Tibial nerve (tissue), 4 donors: ENCODE measurements at regions not wholly inside any gene's neighbourhood (a gene's known extent, or its start where the extent isn't known, plus 50 kb on each side); places are given as distances from the start of the nearest gene placed in this dataset.

Experiments
- CTCF ChIP-seq, 5 experiments: fragments of 200-600 bp in 3 of 5; fragments of 450-650 bp in 2 of 5; sonication (generic) in 3 of 5; IDR thresholded peaks; one replicate each; pipeline ENCODE4 v1.5.1; 2016 to 2019; ENCODE audit warnings: antibody characterized with exemption in 5 of 5, mild to moderate bottlenecking in 3 of 5, moderate library complexity in 2 of 5
- EP300 ChIP-seq, 2 donors: sonication (generic); formaldehyde crosslinking; IDR thresholded peaks; one replicate each; pipeline ENCODE4 v1.6.1; 2017; ENCODE audit warnings: antibody characterized with exemption in 2 of 2, mild to moderate bottlenecking in 1 of 2
- POLR2A ChIP-seq, 2 donors: fragments of 450-650 bp; IDR thresholded peaks; one replicate each; pipeline ENCODE4 v1.6.1; 2017; ENCODE audit warnings: antibody characterized with exemption in 2 of 2, mild to moderate bottlenecking in 2 of 2, moderate library complexity in 2 of 2

GRCh38 chr6:165899611-165900010, 236.6 kb upstream of the PDE10A start:
- no peak for TF ChIP-seq POLR2A (IDR thresholded peaks at IDR 0.05)
- TF ChIP-seq CTCF (IDR thresholded peaks at IDR 0.05), result no peak
- no peak for TF ChIP-seq EP300 (IDR thresholded peaks at IDR 0.05)
